AG08395 (cell line): ENCODE measurements at regions not wholly inside any gene's neighbourhood (a gene's known extent, or its start where the extent isn't known, plus 50 kb on each side); places are given as distances from the start of the nearest gene placed in this dataset.

ENCODE experiments used
- DNase-seq: peaks from one replicate; pipeline ENCODE4 v3.0.0; 2012; ENCODE audit warnings: mixed read lengths, low spot score

DNA sequence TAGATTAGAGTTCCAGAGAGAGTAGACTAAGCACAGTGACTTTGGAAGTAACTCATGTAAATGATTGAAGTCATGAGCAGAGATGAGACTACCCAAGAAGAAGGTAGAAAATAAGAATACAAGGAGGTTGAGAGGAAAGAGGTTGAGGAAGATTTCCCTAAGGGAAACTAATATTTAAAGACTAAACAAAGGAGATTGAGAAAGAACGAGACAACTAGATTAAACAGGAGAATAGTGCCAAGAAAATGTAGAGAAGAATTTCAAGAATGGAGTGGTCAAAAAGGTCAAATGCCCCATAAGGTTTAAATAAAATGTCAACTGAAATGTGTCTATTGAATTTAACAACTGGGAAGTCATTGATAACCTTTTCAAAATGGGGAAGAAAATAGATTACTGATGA, 59.0 kb downstream of the RPS29 start:
- no peak for DNase-seq

- DNase-seq = no peak
Measured at GRCh38 chr14:49526101-49526500, 60.1 kb downstream of the RPS29 start.

DNA sequence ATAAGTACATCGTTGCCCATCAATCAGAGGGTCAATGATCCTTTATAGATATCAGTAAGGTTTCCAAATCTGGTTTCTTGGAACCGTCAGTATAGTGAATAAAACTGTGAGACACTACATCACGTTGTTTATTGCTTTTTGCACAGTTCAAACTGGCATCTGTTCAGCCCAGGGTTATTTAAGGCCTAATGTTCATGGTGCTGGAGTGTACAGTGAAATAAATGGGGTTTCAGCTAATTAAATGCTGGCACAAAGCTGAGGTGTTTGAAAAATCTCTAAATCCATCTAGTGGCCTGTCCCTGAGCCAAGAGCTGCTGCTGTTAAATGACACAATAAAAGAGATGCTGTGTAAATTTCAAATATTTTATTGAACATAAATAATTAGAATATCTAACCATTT, 69.9 kb downstream of the RPS29 start:
- DNase-seq = no peak

DNA sequence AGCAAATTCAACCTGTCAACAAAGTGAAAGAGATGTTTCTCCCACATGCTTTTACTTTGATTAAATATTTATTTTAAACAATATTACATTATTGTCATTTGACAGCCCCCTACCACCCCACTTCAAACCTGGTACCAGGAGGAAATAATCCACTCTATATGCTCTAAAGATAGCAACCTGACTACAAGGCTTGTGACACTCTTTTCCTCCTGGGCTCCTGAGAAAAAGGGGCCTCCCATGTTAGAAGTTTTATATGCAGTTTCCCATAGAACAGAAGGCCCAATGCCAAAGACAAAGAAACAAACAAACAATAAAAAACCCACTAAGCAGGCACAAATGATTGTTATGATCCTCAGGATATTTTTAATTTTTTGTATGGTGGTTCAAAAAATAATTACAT, 73.6 kb downstream of the RPS29 start:
- no peak for DNase-seq

GRCh38 chr14:49512147-49512551, 74.0 kb downstream of the RPS29 start:
- DNase-seq = peak; percentile 65

DNA sequence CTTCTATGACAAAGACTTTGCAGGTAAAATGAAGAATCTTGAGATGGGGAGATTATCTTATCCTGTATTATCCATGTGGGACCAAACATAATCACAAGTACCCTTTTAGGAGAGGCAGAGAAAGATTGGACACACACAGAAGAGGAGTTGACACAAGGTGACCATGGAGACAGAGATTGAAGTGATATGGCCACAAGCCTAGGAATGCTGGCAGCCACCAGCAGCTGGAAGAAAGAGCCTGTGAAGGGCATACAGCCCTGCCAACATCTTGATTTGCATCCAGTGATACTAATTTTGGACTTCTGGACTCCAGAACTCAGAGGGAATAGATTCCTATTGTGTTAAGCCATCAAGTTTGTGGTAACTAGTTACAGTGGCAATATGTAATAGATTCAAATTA, 78.1 kb downstream of the RPS29 start:
- DNase-seq = no peak

DNA sequence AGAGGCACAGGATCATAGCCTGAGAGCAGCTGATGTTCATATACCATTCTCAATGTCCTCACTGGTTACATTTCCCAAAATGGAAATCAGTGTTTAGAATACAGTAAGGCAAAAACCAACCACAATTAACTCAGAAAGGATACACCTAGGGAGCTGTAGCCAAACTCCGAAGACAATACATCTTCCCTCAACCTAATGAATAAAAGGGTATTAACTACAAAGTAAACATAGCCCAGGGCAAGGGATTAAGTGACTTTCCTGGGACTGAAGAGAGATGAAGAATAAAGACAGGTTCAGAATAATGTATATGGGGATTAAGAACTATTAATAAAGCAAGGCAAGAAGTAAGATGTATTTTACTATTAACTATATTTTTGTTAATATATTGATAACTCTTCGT, 79.5 kb downstream of the RPS29 start:
- DNase-seq = no peak

GRCh38 chr14:49505041-49505766, 81.0 kb downstream of the RPS29 start:
- no peak for DNase-seq

DNA sequence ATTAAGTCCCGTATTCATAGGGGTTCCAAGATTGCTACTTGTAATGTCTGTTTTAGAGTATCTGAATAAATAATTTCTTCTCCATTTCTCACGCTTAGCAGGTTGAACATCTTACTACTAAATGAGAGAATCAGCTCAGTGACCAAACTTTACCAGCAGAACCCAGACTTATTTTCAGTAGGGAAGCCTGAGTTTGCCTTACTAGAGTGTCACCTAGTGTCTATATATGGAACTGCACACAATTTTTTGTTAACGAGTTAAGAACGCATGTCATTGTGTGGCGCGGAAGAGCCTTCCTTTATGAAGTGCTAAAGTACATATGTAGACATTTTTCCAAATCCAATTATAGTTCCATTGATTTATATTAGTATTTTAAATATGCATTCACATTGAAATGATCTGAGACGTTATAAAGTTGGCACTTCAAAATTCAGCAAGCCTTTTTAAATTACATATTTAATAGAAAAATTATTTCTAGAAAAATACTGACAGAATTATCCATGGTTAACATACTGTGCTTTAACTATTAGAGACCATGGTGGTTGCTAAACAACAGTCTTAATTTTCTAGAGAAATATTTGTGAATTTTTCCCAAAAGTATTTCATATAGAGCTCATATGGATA, 88.3 kb downstream of the RPS29 start:
- DNase-seq = peak; percentile 68

DNA sequence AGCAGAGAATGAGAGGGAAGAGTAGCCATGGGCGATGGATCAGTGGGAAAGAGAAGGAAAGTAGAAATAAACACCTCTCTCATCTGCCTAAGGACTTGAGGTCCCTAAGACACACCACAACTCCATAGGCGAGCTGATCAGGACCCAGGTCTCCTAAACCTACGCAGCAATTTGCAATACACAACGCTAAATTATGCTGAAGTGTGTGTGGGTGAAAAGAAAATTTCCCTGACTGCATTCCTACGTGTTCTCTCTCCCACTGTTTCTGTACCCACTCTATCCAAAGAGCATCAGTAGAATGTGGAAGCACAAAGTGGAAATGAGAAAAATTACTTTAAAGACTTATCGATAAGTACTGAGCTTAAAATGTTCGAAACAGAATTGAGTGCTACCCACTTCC, 88.9 kb downstream of the RPS29 start:
- DNase-seq = no peak

DNA sequence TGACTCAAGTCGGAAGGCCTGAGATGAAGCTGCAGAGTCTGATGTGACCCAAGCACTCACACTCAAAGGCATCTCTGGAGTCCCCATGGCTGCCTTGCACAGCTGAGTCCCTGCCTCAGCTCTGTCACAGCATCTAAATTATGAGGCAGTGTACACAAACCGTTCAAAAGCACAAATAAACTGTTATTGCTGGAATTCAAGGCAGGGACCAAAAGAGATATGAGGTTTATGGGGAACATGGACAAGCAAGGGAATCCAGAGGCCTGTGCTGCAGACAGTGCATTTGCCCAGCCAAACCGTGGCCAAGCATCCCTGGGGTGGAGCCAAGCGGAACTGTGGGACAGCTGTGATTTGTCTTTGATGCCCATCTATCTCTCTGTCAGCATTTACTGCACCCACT, 91.3 kb downstream of the RPS29 start:
- DNase-seq = no peak

DNA sequence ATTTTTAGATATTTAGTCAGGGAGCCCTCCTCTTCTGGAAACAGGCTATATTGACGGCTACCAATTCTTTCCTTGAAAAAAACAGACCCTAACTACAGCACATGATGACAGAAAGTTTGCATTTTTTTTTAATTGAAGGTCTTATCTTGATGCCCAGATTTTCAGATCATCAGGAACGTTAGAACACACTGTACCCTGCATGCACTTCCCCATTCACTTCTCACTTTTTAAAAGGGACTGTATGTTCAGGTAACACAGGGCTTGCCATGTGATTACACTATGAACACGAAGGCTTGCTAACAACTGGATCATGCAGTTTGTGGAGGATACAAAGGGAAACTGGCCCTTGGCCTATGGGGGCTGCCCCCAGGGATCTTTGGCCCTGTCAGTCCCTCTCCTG, 92.6 kb downstream of the RPS29 start:
- DNase-seq = no peak

DNA sequence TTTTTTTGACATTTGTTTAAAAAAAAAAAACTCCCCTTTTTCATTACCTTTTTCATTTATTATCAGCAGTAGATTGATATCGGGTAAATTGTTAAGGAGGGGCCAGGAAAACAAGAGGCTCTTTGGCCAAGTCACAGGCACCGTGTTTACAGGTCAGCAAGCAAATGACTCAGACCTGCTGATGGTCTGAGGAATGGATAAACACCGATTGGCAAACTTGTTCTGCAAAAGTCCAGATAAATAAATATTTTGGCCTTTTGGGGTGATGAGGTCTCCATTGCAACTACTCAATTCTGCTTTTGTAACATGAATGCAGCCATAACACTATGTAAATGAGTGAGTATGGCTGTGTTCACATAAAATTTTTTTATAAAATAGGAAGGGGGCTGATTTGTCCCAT, 94.0 kb downstream of the RPS29 start:
- no peak for DNase-seq

GRCh38 chr14:49489341-49489740, 96.8 kb downstream of the RPS29 start:
- no peak for DNase-seq

DNA sequence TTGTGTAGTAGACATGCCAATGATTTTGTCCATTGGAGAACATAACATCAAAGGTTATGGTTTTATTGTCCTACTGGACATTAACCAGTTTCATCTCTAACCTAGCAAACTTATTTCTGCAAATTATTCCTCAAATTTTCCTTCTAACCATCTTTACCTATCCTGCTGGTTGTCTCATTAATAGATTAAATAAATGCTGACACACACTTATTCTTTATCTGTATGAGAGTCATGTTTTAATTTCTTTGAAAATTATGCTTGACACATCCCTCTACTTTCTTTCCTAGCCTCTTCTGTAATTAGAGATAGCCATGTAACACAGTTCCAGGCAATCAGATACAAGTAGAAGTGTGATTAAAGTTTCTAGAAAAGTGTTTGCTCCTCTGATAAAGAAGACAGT, 98.9 kb downstream of the RPS29 start:
- DNase-seq = no peak

- DNase-seq = no peak
Measured at GRCh38 chr14:49485290-49485689, 100.9 kb downstream of the RPS29 start.

- no peak for DNase-seq
Measured at GRCh38 chr14:49484180-49484579, 102.0 kb downstream of the RPS29 start.

- DNase-seq = no peak
Measured at GRCh38 chr14:49483268-49483667, 102.9 kb downstream of the RPS29 start.

DNA sequence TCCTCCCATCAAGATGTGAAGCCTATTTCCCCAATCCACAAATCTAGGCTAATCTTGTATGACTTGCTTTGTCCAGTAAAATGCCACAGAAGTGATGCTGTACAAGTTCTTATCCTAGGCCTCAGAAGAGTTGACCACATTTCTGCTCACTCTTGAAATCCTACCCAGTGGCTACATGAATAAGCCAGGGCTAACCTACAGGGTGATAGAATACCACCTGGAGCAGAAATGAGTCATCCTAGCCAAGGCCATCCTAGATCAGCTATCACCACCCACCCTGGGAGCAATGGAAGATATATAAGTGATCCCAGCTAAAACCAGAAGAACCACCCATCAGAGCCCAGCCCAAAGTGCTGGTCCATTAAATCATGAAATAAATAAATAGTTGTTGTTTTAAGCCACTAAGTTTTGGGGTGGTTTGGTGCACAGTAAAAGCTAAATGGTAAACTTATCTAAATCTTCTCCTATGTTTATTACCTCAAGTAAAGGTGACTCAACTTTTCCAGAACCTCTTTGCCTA, 105.1 kb downstream of the RPS29 start:
- DNase-seq = no peak

DNA sequence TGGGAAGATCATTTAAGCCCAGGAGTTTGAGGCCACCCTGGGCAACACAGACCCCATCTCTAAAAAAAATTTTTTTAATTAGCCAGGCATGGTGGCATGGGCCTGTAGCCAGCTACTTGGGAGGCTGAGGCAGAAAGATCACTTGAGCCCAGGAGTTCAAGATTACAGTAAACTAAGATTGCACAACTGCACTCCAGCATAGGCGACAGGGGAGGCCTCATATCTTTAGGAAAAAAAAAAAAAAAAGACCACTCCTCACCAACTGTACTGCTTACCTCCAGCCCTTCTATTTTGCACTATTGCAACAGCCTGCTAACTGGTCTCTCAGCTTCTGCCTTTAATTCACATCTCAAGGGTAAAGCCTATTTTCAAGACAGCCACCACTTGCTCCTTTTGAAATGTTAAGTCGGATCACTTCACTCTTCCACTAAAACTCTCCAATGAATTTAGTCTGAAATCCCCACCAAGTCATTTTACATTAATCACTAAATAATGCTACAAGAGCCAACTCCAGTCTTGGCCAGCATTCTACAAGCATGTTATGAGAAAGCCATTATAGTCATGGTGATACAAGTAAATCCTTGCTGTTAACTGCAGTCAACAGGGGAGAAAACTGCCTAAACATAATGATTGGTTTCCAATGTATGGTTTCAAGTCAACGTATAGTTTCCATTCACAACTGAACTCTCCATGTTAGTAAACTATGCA, 106.0 kb downstream of the RPS29 start:
- DNase-seq = no peak

DNA sequence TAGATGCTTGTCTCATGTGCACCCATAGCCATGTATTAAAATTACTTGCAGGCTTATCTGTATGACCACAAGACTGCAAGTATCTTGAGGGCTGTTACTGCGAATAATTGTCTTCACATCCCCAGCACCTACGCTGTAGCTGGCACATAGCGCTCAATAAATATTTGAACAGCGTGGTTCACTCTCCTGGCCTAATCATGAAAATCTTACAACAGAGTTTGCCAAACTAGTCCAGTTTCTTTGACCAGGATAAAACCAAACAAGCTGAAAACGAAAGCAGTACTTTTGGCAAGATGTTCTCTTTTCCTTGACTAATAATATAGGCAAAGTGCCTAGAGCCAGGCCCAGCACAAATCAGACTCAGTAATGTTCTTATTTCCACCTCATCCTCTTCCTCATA, 106.7 kb downstream of the RPS29 start:
- no peak for DNase-seq

GRCh38 chr14:49478784-49479183, 107.4 kb downstream of the RPS29 start:
- no peak for DNase-seq

GRCh38 chr14:49467091-49467490, 119.1 kb downstream of the RPS29 start:
- DNase-seq = no peak
